SU-DHL-6 (cell line): ENCODE measurements at regions not wholly inside any gene's neighbourhood (a gene's known extent, or its start where the extent isn't known, plus 50 kb on each side); places are given as distances from the start of the nearest gene placed in this dataset.

Experiments
- H2AFZ ChIP-seq: fragments of 200-600 bp; sonication (generic); 2 replicates; pipeline ENCODE4 v1.6.1; 2014; ENCODE audit warnings: low read depth, mild to moderate bottlenecking, moderate library complexity, mixed read lengths, antibody characterized with exemption, low read length; ENCODE audit not compliant: severe bottlenecking
- H3F3A ChIP-seq: fragments of 200-600 bp; shearing (Covaris generic); 2 replicates; pipeline ENCODE4 v1.6.0; 2016; ENCODE audit warnings: antibody characterized with exemption, mild to moderate bottlenecking; ENCODE audit not compliant: insufficient read depth
- H3K27ac ChIP-seq: fragments of 200-600 bp; sonication (generic); 2 replicates; pipeline ENCODE4 v1.5.1; 2016; ENCODE audit warnings: low read depth, mild to moderate bottlenecking, low read length, moderate library complexity, mixed read lengths
- H3K27me3 ChIP-seq: fragments of 200-600 bp; sonication (generic), shearing (Covaris generic); 2 replicates; pipeline ENCODE4 v1.6.0; 2014; ENCODE audit warnings: mild to moderate bottlenecking, low read length
- H3K36me3 ChIP-seq: fragments of 200-600 bp; sonication (generic); 2 replicates; pipeline ENCODE4 v1.6.1; 2014; ENCODE audit warnings: mild to moderate bottlenecking, low read length, mixed read lengths
- H3K4me2 ChIP-seq: fragments of 300-600, 200-600 bp; shearing (Covaris generic), sonication (generic); 2 replicates; pipeline ENCODE4 v1.6.0; 2014; ENCODE audit warnings: low read length, low read depth, mild to moderate bottlenecking; ENCODE audit not compliant: poor library complexity, severe bottlenecking
- H3K4me3 ChIP-seq: fragments of 200-600 bp; sonication (generic); 2 replicates; pipeline ENCODE4 v1.5.1; 2014; ENCODE audit warnings: antibody characterized with exemption, low read length, mild to moderate bottlenecking, mixed read lengths; ENCODE audit not compliant: insufficient read depth, poor library complexity, severe bottlenecking
- H3K79me2 ChIP-seq: fragments of 200-600 bp; sonication (generic); 2 replicates; pipeline ENCODE4 v1.6.1; 2014; ENCODE audit warnings: mild to moderate bottlenecking, low read length, moderate library complexity; ENCODE audit not compliant: insufficient read depth
- H3K9ac ChIP-seq: fragments of 200-600 bp; sonication (generic); 2 replicates; pipeline ENCODE4 v1.7.0; 2014; ENCODE audit warnings: mild to moderate bottlenecking, low read length
- H3K9me2 ChIP-seq: fragments of 200-600 bp; sonication (generic); replicated peaks from 2 replicates; pipeline ENCODE4 v1.6.1; 2014; ENCODE audit warnings: low read length; ENCODE audit not compliant: insufficient read depth
- H3K9me3 ChIP-seq: fragments of 200-600 bp; sonication (generic); 2 replicates; pipeline ENCODE4 v1.6.1; 2014; ENCODE audit warnings: low read length, mixed read lengths; ENCODE audit not compliant: insufficient read depth
- H4K20me1 ChIP-seq: fragments of 200-600 bp; sonication (generic); 2 replicates; pipeline ENCODE4 v1.6.1; 2014; ENCODE audit warnings: low read depth, mild to moderate bottlenecking, antibody characterized with exemption, low read length, moderate library complexity, mixed read lengths
- EZH2phosphoT487 ChIP-seq: fragments of 200-600 bp; sonication (generic), shearing (Covaris generic); conservative IDR thresholded peaks from 2 replicates; pipeline ENCODE4 v1.6.1; 2018; ENCODE audit warnings: mild to moderate bottlenecking, antibody characterized with exemption, low read length, moderate library complexity, mixed read lengths
- TF ChIP-seq, protein P1 (sequence below): fragments of 200-600 bp; sonication (generic); IDR thresholded peaks from one replicate; pipeline ENCODE4 v1.5.1; 2017; ENCODE audit warnings: antibody characterized with exemption, mild to moderate bottlenecking, low read length, moderate library complexity; ENCODE audit not compliant: insufficient read depth, poor library complexity, severe bottlenecking

DNA sequence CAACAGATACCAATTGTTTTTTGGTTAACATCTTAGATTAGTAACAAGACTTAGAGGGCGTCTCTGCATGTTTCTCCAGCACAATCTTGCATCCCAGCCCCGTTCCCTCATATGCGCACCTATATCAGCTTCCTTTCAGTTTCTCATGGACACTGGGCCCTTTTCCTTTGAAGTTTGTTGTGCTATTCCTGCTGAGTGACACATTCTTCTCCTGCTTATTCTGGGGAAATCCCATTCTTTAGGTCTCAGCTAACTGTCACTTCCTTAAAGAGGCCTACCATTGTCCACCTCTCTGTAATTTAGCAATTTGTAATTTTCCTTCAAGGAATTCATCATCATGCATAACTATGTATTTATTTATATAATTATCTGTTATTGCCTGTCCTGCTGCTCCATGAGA lies 110.3 kb upstream of the STEAP1B start:
- H3K4me2 ChIP-seq = no peak overlapping the region
- H3K9ac ChIP-seq = no peak overlapping the region
- no peaks in the 10 kb centered on the region for H3K36me3 ChIP-seq
- H3K4me3 ChIP-seq = no peak overlapping the region
- no peaks in the 10 kb centered on the region for H3K9me2 ChIP-seq
- no peak overlapping the region for H3K27ac ChIP-seq
- no peaks in the 10 kb centered on the region for H4K20me1 ChIP-seq
- H3K27me3 ChIP-seq = no peaks in the 10 kb centered on the region
- no peaks in the 10 kb centered on the region for H3K9me3 ChIP-seq
- H3K79me2 ChIP-seq = no peaks in the 10 kb centered on the region
- TF ChIP-seq, protein P1, sequence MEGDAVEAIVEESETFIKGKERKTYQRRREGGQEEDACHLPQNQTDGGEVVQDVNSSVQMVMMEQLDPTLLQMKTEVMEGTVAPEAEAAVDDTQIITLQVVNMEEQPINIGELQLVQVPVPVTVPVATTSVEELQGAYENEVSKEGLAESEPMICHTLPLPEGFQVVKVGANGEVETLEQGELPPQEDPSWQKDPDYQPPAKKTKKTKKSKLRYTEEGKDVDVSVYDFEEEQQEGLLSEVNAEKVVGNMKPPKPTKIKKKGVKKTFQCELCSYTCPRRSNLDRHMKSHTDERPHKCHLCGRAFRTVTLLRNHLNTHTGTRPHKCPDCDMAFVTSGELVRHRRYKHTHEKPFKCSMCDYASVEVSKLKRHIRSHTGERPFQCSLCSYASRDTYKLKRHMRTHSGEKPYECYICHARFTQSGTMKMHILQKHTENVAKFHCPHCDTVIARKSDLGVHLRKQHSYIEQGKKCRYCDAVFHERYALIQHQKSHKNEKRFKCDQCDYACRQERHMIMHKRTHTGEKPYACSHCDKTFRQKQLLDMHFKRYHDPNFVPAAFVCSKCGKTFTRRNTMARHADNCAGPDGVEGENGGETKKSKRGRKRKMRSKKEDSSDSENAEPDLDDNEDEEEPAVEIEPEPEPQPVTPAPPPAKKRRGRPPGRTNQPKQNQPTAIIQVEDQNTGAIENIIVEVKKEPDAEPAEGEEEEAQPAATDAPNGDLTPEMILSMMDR = no peak
- no peak for TF ChIP-seq EZH2phosphoT487
- H2AFZ ChIP-seq = no peak overlapping the region
- no peaks in the 10 kb centered on the region for H3F3A ChIP-seq

DNA sequence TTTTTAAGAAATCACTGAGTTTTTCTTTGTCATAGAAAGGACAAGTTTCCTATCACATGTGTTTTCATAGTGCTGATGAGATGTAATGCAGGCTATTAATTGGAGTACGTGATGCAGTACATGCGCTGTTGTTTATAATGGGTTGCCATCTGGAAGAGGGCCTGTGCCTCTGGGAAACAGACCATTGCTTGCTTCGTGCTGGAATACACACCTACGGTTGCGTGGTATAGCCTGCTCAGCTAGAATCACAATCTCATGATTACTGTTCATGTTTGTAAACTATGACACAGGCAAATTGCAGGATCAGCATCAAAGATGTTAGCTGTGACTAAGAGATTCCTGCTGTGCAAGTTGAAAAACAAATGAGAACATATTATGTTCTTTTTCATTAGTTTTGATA lies 107.2 kb upstream of the STEAP1B start:
- no peak overlapping the region for H3K4me3 ChIP-seq

DNA sequence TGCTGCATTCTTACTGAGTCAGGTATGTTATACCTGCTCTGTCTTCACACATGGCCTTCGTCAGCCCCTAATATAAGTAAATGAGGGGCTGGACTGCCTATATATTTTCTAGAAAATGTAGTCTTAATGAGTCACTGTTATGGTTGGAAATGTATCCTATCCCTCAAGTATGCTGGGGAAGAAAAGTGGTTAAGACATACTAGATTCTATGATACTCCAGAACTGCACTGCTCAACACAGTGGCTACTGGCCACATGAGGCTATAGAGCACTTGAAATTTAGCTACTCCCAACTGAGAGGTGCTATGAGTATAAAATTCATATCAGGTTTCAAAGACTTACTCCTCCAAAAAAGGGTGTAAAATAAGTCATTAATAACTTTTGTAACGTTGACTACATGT lies 104.3 kb upstream of the STEAP1B start:
- no peaks in the 10 kb centered on the region for H3K79me2 ChIP-seq
- no peaks in the 10 kb centered on the region for H4K20me1 ChIP-seq
- H3K27me3 ChIP-seq = no peaks in the 10 kb centered on the region
- H3K4me2 ChIP-seq = no peak overlapping the region
- no peaks in the 10 kb centered on the region for H3K9me2 ChIP-seq
- H3F3A ChIP-seq = no peaks in the 10 kb centered on the region
- no peaks in the 10 kb centered on the region for H3K9me3 ChIP-seq
- no peak overlapping the region for H3K9ac ChIP-seq
- H3K4me3 ChIP-seq = no peak overlapping the region
- no peak overlapping the region for H2AFZ ChIP-seq
- TF ChIP-seq EZH2phosphoT487 = no peak
- TF ChIP-seq, protein P1 = no peak
- H3K27ac ChIP-seq = no peak overlapping the region
- no peaks in the 10 kb centered on the region for H3K36me3 ChIP-seq

More for the DNA sequence above, 107.2 kb upstream of the STEAP1B start:
- no peaks in the 10 kb centered on the region for H4K20me1 ChIP-seq
- H3K9me3 ChIP-seq = no peaks in the 10 kb centered on the region
- no peak overlapping the region for H2AFZ ChIP-seq
- H3K4me2 ChIP-seq = no peak overlapping the region
- H3K9me2 ChIP-seq = no peaks in the 10 kb centered on the region
- no peaks in the 10 kb centered on the region for H3K79me2 ChIP-seq
- TF ChIP-seq EZH2phosphoT487 = no peak
- TF ChIP-seq, protein P1 = no peak
- H3K27me3 ChIP-seq = no peaks in the 10 kb centered on the region
- no peak overlapping the region for H3K9ac ChIP-seq
- no peak overlapping the region for H3K27ac ChIP-seq
- no peaks in the 10 kb centered on the region for H3K36me3 ChIP-seq
- no peaks in the 10 kb centered on the region for H3F3A ChIP-seq
